ENCODE measurements at regions not wholly inside any gene's neighbourhood (a gene's known extent, or its start where the extent isn't known, plus 50 kb on each side); places are given as distances from the start of the nearest gene placed in this dataset.
"Not testable (repeated sequence)": the region's sequence is repeated elsewhere in the genome, so short reads cannot be mapped to it uniquely, and the experiment has no call there.

DNA sequence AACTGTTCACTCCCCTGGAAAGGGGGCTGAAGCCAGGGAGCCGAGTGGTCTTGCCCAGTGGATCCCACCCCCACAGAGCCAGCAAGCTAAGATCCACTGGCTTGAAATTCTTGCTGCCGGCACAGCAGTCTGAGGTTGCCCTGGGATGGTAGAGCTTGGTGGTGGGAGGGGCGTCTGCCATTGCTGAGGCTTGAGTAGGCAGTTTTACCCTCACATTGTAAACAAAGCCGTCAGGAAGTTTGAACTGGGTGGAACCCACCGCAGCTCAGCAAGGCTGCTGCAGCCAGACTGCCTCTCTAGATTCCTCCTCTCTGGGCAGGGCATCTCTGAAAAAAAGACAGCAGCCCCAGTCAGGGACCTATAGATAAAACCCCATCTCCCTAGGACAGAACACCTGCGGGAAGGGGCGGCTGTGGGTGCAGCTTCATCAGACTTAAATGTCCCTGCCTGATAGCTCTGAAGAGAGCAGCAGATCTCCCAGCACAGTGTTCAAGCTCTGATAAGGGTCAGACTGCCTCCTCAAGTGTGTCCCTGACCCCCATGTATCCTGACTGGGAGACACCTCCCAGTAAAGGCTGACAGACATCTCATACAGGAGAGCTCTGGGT lies 140.0 kb upstream of the C1GALT1 start:
- DNase-seq (ENCODE audit: extremely low read depth in 1 of 2, low read depth in 1 of 2), result not testable (repeated sequence)

DNA sequence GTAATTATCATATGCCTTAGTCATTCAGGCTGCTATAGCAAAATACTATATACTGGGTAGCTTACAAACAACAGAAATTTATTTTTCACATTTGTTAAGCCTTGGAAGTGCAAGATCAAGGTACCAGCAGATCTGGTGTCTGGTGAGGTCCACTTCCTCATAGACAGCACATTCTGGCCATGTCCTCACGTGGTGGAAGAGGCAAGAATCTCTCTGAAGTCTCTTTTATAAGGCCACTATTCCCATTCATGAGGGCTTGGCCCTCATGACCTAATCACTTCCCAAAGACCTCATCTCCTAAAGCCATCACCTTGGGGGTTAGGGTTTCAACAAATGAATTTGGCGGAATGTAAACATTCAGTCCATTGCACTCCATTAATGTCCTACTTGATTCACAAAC lies 137.5 kb upstream of the C1GALT1 start:
- DNase-seq (ENCODE audit: extremely low read depth in 1 of 2, low read depth in 1 of 2), result no peak

DNA sequence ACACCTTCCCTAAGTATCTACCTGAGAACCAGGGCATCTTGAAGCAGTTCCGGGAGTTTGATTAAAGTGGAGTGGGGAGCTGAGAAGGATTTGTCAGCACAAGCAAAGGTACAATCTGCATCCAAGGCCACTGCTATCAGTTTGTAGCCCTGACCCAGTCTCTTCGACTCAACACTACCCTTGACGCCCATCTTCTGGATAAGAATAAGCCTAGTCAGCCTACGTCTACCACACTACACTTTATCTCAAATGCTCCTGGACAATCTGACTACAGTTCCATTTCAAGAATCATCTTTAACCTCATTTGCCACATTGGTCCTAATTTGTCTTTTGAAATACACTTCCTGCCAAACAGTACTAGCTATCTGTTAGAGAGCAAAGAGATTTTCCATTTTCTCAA lies 134.1 kb upstream of the C1GALT1 start:
- DNase-seq (ENCODE audit: extremely low read depth in 1 of 2, low read depth in 1 of 2), result no peak

DNA sequence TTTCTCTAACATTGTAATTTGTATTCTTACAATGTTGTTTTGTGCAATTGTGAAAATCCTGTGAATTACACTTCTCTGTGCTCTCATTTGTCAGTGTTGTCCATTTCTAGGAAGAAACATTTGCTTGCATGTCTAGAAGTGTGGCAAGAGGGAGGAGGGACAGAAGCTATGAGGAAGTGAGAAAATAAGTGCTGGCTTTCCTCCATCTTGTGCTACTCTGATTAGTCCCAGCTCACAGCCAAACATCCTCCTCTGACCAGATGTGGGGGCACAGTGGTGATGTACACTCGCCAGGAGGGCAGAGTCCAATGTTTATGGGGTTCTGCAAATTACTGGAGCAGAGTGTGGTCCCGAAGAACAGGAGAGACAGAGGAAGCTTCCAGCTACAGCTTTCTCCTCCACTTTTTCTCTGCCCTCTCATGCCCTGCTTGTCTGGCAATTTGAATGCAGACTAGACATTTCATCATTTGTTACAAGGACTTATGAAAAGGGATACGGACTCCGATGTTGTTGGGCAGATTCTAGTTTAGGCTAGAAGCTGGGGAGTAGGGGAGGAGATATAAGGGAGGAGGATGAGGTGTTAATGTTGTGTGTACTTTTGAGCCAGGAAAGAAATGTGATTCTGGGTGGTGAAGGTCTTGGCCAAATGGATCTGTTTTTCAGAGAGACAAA lies 131.0 kb upstream of the C1GALT1 start:
- DNase-seq (ENCODE audit: extremely low read depth in 1 of 2, low read depth in 1 of 2), result no peak

DNA sequence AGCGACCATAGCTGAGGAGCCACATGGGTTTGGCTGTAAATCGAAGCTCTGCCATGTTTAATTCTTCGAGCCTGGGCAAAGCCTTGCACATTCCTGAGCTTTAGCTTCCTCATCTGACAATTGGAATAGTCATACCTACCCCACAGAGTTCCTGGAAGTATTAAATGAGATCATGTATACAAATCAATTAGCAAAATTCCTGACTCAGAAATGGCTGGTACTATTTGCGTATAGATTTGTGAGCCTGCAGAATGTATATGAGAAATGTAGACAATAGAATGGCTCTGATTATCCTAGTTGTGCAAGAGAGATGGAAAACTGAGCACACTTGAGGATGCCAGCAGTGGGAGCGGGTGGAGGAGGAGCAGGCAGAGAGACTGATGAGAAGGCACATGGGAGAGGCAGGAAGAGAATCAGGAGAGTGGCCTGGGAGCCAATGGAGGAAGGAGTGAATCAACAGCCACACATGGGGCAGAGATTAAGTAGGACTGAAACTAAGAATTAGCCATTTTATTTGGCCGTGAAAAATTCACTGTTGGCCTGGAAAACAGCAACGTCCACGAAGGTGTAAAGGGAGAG lies 128.0 kb upstream of the C1GALT1 start:
- DNase-seq (ENCODE audit: extremely low read depth in 1 of 2, low read depth in 1 of 2), result no peak

DNA sequence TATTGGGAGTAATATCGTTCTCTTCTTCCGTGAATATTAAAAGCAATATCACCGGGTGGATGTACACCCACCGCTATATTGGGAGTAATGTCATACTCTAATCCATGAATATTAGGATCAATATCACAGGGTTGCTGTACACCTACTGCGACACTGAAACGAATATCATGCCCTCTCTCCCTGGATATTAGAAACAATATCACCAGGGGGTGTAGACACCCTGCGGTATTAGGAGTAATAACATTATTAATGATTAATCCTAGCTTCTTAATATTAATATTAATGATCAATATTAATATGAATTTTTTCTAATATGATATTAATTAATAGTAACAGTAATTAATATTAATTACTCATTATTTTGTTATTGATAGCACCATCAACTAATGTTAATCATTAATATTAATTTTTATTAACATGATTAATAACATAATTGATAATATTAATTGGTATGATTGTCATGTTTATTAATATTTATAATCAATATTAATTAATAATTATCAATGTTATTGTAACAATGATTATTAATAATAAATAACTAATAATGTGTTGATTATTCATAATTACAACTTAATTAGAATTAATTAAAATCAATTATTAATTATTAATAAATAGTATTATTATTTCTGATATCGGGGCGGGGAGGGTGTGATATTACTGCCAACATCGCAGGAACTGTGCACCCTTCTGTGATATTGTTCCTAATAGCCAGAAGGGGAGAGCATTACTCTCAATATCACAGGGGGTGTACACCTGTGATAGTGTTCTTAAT lies 121.3 kb upstream of the C1GALT1 start:
- no peak for DNase-seq (ENCODE audit: extremely low read depth in 1 of 2, low read depth in 1 of 2)

DNA sequence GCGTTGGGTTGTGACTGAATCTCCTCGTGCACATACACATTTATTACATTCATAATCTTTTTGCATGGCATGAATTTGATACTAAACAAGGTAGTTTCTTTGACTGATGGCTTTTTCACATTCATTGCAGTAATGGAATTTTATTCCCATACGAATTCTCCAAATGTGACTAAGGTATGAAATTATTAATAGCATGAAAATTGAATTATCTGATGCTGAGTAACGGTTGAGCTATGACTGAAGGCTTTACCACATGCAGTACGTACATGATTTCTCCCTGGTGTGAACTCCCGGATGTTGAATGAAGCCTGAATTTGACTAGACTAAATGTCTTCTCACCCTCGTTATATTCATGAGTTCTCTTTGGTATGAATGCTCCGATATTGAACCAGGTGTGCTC lies 104.4 kb upstream of the C1GALT1 start:
- DNase-seq (ENCODE audit: extremely low read depth in 1 of 2, low read depth in 1 of 2), result no peak

DNA sequence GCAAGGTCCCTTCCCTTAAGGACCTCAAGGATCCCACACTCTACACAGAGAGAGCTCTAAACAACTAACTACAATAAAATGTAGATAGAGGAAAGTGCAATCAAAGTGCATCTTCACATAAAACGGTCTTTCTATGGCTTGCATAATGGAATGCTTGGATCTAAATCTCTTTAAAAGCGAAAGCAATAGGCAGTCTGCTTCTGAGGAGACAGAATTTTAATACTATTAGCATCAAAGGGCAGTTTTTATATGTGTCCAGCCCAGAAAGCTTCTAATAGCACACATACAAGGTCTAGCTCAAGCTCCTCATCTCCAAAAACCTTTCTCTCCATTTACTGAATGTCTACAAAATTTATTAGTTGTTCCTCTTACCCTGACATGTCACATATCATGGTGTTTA lies 101.5 kb upstream of the C1GALT1 start:
- no peak for DNase-seq (ENCODE audit: extremely low read depth in 1 of 2, low read depth in 1 of 2)

DNA sequence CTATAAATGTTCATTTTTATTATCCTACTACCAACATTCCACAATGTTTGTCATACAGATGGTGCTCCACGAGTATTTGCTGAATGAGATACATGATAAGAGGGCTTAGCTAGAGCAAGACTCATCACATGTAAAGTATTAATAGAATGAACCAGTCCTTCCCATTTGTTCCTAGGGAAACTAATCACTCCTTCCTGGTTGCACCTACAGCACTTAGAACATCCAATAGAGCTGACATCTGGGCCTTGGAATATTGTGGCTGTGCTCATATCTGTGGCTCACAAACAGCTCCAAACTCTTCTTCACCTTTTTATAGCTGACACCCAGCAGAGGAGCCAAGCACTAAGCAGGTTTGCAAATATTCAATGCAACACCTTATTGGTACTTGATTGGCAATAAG lies 91.9 kb upstream of the C1GALT1 start:
- DNase-seq (ENCODE audit: extremely low read depth in 1 of 2, low read depth in 1 of 2), result no peak

DNA sequence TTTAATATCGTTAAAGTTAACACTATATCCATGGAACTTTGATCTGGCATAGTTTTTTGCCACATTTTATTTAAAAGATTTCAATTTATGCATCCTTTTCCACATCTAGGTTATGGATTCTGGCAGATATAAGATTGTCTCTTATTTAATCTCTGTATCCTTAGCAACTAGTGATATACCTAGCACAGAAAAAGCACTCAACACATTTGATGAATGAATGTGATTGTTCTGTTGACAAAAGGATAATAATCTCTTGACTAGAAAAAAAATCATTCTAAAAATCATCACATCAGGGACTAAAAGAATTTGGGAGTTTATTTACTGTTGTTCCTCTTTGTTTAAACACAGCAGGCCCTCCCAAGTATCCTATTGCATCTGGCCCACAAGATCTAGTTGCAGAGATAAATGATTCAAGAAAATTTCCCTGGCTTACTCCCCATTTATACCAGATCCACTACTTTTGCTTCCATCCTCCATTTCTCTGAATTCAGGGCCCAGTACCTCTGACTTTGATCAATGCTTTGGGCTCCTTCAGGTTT lies 84.0 kb upstream of the C1GALT1 start:
- no peak for DNase-seq (ENCODE audit: extremely low read depth in 1 of 2, low read depth in 1 of 2)

DNA sequence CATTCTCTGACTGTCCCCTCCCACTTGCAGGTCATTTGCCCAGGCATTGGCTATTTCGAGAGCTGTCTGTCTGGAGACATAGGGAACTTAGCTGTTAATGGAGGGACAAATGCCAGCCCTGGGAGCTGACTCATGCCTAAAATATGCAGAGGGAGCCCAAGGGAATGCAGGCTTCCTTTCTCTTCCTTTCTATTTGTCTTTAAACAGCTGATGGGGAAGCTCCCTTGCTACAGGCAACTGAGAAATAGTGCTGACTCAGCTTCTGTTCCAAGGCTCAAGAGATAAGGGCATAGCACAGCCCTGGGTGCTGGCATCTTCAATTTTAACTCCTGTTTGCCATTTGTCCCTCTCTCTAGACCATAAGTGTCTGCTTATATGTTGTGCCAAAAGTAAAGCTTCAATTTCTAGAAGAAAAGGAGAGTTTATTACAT lies 82.7 kb upstream of the C1GALT1 start:
- no peak for DNase-seq (ENCODE audit: extremely low read depth in 1 of 2, low read depth in 1 of 2)

DNA sequence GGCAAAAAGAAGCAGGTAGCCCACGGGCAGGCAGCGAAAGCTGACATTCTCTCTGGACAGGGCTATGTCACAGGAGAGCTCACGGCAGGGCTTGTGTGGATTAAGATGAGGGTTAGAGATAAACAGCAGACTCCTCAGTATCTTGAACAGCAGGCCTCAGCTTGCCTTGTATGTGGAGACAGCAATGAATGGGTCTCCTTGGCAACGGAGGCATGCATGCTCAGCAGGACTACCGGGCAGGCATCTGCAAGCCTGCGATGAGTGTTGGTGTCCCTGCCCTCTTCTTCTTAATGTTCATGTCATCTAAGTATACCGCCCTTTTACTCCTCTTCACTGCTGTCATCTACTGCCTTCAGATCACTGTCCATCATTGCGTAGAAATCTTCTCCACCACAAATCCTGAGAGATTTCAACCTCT lies 81.9 kb upstream of the C1GALT1 start:
- DNase-seq (ENCODE audit: extremely low read depth in 1 of 2, low read depth in 1 of 2), result no peak

DNA sequence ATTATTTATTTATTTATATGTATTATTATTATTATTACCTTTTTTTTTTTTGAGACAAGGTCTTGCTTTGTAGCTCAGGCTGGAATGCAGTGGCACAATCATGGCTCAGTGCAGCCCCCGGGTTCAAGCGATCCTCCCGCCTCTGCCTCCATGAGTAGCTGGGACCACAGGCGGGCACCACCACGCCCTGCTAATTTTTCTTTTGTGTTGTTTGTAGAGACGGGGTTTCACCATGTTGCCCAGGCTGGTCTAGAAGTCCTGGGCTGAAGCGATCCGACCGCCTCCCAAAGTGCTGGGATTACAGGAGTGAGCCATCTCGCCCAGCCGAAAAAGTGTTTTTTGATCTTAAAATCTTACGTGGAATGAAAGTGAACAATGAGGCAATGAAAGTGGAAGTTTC lies 79.4 kb upstream of the C1GALT1 start:
- DNase-seq (ENCODE audit: extremely low read depth in 1 of 2, low read depth in 1 of 2), result no peak

DNA sequence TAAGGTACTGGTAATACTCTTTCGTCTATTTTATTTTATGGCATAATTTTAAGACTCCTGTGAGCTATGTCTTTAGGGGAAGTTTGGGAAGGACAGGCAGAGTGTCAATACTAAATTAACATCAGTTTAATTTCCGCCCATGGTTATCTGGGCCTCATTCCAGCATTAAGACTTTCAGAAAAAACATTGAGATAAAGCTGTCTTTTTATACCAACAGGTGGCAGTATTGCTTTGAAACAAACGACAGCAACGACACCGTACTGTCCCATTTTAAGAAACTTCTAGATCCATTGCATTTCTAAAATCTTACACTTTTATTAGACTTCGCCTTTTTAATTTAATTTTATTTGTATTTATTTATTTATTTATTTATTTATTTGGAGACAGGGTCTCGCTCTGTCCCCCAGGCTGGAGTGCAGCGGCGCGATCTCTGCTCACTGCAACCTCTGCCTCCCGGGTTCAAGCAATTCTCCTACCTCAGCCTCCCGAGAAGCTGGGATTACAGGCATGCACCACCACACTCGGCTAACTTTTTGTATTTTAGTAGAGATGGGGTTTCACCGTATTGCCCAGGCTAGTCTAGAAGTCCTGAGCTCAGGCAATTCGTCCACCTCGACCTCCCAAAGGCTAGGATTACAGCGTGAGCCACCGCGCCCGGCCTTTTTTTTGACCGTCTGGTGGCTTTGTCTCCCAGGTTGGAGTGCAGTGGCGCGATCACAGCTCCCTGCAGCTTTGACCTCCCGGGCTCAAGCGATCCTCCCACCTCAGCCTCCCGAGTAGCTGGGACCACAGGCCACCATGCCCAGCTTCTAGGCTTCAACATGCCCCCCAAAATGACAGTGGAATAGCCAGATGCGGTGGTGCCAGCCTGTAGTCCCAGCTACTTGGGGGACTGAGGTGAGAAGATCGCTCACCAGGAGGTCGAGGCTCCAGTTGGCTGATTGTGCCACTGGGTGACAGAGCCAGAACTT lies 78.7 kb upstream of the C1GALT1 start:
- no peak for DNase-seq (ENCODE audit: extremely low read depth in 1 of 2, low read depth in 1 of 2)

DNA sequence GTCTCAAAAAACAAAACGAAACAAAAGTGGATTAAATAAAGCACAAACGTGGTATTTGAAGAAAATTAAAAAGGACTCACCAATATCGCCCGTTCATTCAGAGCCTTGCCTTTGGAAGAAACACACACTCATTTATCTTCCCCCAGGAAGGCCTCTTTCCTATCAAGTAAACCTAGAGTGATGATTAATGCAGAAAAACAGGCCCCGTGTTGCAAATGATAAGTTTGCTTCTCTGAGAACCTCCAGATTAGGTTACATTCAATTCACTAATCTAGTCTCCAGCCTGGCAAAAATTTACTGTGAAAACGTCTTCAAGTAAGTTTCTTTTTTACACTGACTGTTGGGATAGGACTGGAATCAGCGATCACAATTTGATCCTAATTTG lies 78.0 kb upstream of the C1GALT1 start:
- no peak for DNase-seq (ENCODE audit: extremely low read depth in 1 of 2, low read depth in 1 of 2)

DNA sequence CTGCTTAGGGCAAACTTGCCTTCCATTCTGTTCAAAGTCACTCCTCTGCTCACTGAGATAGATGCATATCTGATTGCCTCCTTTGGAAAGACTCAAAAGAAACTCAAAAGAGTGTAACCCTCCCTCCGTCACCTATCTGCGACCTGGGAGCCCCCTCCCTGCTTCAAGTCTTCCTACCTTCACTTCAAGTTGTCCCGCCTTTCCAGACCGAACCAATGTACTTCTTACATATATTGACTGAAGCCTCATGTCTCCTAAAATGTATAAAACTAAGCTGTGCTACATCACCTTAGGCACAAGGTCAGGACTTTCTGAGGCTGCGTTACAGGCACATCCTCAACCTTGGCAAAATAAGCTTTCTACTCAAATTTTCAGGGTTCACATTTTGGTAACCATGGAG lies 77.4 kb upstream of the C1GALT1 start:
- DNase-seq (ENCODE audit: extremely low read depth in 1 of 2, low read depth in 1 of 2), result no peak

DNA sequence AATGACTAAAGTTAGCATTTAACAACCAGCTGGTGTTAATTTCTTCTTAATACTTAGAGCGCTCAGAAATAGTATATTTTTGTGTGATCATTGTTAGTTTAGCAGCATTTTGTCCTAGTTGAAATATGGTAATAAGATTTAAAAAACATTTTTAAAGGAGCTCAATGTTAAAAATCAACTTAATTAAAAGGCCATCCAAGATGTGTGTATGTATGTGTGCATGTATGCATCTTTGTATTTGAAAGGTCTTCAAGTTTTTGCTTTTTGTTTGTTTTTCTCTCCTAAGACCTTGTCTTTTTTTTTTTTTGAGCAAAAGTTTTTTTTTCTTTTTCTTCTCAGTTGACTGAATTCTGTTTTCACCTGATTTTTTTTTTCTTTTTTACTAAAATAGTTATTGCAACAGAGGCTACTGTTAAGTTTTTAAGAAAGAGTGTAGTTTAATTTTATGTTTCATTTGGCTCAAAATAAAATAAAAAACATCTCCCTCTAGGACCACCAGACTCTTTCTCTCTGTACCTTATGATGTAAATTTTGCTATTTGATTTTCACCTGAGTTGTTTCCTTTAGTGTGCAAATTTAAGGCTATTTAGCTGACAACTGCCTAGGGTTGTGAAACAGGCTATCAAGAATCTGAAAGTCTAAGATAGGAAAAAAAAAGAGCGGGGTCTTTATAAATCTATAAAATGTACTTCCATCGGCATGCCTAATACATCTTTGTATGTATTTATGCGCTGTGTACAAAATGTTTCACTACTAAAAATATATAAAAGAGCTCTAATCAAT lies 76.4 kb upstream of the C1GALT1 start:
- DNase-seq (ENCODE audit: extremely low read depth in 1 of 2, low read depth in 1 of 2), result no peak

DNA sequence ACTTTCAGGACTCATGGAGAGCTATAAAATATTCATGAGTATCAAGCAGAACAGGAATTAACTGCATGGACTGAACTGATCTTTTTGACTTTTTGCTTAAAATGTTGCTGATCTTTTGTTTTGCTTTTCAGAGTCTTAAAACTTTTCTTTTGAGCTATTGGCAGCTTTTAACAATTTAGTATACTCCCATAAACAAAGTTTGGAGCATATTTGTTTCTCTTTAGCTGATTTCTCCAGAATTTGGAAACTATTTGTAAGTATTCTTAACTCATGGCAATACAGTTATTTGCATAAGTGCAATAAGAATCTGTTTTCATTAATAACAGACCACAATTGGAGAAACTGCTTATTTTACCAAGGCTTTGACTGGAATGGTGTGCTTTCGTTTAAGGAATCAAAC lies 73.4 kb upstream of the C1GALT1 start:
- no peak for DNase-seq (ENCODE audit: extremely low read depth in 1 of 2, low read depth in 1 of 2)

DNA sequence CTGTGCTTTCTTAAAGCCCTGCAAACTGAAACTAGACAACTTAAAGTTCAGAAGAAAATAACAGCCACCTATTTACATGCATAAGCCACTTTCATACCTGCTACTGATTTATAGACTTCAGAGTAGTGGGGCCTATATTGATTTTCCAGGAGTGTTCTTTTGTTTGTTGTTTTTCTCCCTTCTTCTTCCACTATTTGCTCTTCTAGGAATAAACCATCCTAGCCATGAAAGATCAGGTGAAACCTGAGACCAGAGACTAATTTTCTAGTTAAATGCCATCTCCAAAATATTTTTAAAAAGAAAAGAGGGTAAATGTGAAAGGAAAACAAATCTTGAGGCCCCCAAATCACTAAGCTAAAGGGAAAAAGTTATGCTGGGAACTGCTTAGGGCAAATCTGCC lies 72.4 kb upstream of the C1GALT1 start:
- DNase-seq (ENCODE audit: extremely low read depth in 1 of 2, low read depth in 1 of 2), result no peak

DNA sequence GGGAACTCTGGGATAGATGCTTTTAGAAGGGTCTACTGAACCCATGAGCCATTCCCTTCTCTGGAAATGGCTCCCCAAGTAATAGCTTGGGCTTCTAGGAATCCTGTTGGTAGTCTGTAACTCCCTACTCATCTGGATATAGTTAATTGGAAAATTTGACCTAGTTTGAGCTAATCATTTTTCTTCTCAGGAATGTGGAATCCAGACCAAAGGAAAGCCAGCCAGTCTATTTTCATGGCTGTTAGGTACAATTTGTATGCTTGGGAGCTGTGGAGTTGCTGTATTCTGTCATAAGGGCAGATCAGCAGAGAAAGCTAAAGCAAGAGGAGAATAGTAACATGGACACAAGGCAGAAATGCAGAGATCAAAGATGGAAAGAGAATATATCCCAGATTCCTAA lies 71.6 kb upstream of the C1GALT1 start:
- DNase-seq (ENCODE audit: extremely low read depth in 1 of 2, low read depth in 1 of 2), result no peak
